Karpas-422 (cell line): ENCODE measurements at regions not wholly inside any gene's neighbourhood (a gene's known extent, or its start where the extent isn't known, plus 50 kb on each side); places are given as distances from the start of the nearest gene placed in this dataset. TPM values are rescaled to one million over a fixed set of nuclear protein-coding genes. Genes with fewer than 3 reads are reported as not detected.

ENCODE experiments used
- DNase-seq: peaks from one replicate; pipeline ENCODE4 v3.0.0-alpha.2; 2015
- H2AFZ ChIP-seq: fragments of 200-600 bp; sonication (generic); 2 replicates; pipeline ENCODE4 v1.6.1; 2014; ENCODE audit warnings: antibody characterized with exemption, low read length, mixed read lengths
- H3K27ac ChIP-seq: fragments of 200-600 bp; sonication (generic); 2 replicates; pipeline ENCODE4 v1.5.1; 2014; ENCODE audit warnings: mild to moderate bottlenecking, low read length, moderate library complexity
- H3K27me3 ChIP-seq: fragments of 200-600 bp; sonication (generic); 2 replicates; pipeline ENCODE4 v1.6.1; 2014; ENCODE audit warnings: low read length, mixed read lengths
- H3K36me3 ChIP-seq: fragments of 200-600 bp; sonication (generic); 2 replicates; pipeline ENCODE4 v1.6.1; 2014; ENCODE audit warnings: low read length, mixed read lengths; ENCODE audit not compliant: insufficient read depth
- H3K4me1 ChIP-seq: fragments of 200-600 bp; sonication (generic); 2 replicates; pipeline ENCODE4 v1.6.1; 2014; ENCODE audit warnings: mild to moderate bottlenecking, low read length, mixed read lengths
- H3K4me2 ChIP-seq: fragments of 200-600 bp; sonication (generic); 2 replicates; pipeline ENCODE4 v1.6.1; 2014; ENCODE audit warnings: low read length, low read depth, mild to moderate bottlenecking; ENCODE audit not compliant: poor library complexity, severe bottlenecking
- H3K4me3 ChIP-seq: fragments of 200-600 bp; sonication (generic); 2 replicates; pipeline ENCODE4 v1.5.1; 2014; ENCODE audit warnings: mild to moderate bottlenecking, antibody characterized with exemption, low read length, mixed read lengths
- H3K79me2 ChIP-seq: fragments of 200-600 bp; sonication (generic); 2 replicates; pipeline ENCODE4 v1.6.1; 2014; ENCODE audit warnings: mild to moderate bottlenecking, low read length, mixed read lengths
- H3K9ac ChIP-seq: fragments of 200-600 bp; sonication (generic); 2 replicates; pipeline ENCODE4 v1.6.0; 2014; ENCODE audit warnings: low read length
- H3K9me2 ChIP-seq: fragments of 200-600 bp; sonication (generic), shearing (Covaris generic); replicated peaks from 2 replicates; pipeline ENCODE4 v1.6.0; 2014; ENCODE audit warnings: mild to moderate bottlenecking, low read length, moderate library complexity; ENCODE audit not compliant: insufficient read depth
- H3K9me3 ChIP-seq: fragments of 300-700, 200-600 bp; sonication (generic); 2 replicates; pipeline ENCODE4 v1.6.1; 2014; ENCODE audit warnings: low read length, mixed read lengths
- H4K20me1 ChIP-seq: fragments of 200-600 bp; sonication (generic); 2 replicates; pipeline ENCODE4 v1.6.1; 2014; ENCODE audit warnings: mild to moderate bottlenecking, antibody characterized with exemption, low read length, low read depth; ENCODE audit not compliant: insufficient read depth
- small RNA-seq: library from RNA; depleted of rRNA; stranded (forward); fragments of <200 nt; gene quantifications from one replicate; pipeline ENCODE3, GENCODE V24; 2014

DNA sequence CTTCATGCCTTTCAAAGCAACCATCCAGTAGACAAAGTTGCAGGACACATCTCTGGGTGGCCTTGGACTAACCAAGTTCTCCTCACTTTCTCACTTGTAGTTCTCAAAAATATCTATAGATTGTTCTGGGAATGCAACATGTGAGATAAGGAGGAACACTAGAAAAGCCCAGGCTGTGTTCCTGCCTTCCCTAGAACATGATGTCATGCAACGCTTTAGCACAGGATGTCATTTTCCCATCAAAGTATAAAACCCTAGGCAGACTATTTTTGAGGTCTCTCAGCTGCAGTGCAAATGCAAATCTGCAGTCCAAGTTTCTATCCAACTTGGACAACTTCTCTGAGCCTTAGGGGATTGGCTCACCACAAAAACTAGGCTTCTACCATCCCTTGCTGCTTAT, 78.8 kb upstream of the PCDH7 start:
- Histone ChIP-seq H3K4me3 (no peak overlapping the region), H3K27ac (no peak overlapping the region), H3K9me3 (peaks cover 20% of the 10 kb centered on the region), H3K9ac (no peak overlapping the region), H3K27me3 (no peaks in the 10 kb centered on the region), H3K4me1 (no peaks in the 10 kb centered on the region), H3K36me3 (no peaks in the 10 kb centered on the region), H3K79me2 (no peaks in the 10 kb centered on the region), H4K20me1 (no peaks in the 10 kb centered on the region), H3K4me2 (no peak overlapping the region), H3K9me2 (no peaks in the 10 kb centered on the region), H2AFZ (no peak overlapping the region)
- DNase-seq = no peak

DNA sequence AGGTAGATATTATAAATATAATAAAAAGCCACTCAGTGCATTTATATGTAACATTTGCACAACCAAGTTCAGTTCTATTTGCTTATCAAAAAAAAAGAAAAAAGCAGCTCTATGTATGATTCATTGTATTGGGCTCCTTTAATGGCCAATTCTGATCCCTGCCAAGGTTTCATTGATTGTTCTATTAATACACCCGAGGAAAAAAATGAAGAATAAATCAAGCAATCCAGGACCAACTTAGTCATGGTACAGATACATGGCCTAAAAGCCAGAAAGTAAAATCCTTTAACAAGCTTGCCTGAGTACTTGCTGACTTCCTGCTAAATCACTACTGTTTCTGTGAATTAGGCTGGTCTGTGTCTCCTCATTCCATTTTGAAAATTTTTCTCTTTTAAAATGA, 77.6 kb upstream of the PCDH7 start:
- Histone ChIP-seq H3K27me3 (no peaks in the 10 kb centered on the region), H3K36me3 (no peaks in the 10 kb centered on the region), H3K9ac (no peak overlapping the region), H3K4me1 (no peaks in the 10 kb centered on the region), H4K20me1 (no peaks in the 10 kb centered on the region), H3K9me2 (no peaks in the 10 kb centered on the region), H3K79me2 (no peaks in the 10 kb centered on the region), H2AFZ (no peak overlapping the region), H3K4me2 (no peak overlapping the region), H3K27ac (no peak overlapping the region), H3K9me3 (peaks cover 23% of the 10 kb centered on the region), H3K4me3 (no peak overlapping the region)
- DNase-seq = no peak

DNA sequence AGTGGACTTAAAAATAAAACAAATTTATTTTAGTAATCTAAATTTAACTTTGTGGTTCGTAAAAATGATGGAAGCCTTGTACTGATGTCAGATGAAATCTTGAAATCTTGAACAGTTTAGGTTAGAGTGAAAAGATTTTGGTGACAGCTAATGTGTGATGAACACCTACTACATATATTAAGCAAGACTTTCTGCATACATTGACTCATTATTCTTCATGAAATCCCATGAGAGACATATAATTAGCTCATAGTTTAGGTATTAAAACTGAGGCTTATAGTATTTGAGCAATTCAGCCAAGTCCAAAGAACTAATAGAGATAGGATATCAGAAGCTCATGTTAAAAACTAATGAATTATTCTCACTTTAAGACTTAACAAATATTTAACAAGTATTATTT, 66.9 kb upstream of the PCDH7 start:
- Histone ChIP-seq H3K27ac (no peak overlapping the region), H3K27me3 (no peaks in the 10 kb centered on the region), H3K9me3 (peaks cover 14% of the 10 kb centered on the region), H3K4me2 (no peak overlapping the region), H3K9ac (no peak overlapping the region), H3K9me2 (no peaks in the 10 kb centered on the region; the same call in 1 of the 2 replicates), H3K36me3 (no peaks in the 10 kb centered on the region), H3K4me1 (no peaks in the 10 kb centered on the region), H3K79me2 (no peaks in the 10 kb centered on the region), H2AFZ (no peak overlapping the region), H3K4me3 (no peak overlapping the region), H4K20me1 (no peaks in the 10 kb centered on the region)
- DNase-seq = no peak

DNA sequence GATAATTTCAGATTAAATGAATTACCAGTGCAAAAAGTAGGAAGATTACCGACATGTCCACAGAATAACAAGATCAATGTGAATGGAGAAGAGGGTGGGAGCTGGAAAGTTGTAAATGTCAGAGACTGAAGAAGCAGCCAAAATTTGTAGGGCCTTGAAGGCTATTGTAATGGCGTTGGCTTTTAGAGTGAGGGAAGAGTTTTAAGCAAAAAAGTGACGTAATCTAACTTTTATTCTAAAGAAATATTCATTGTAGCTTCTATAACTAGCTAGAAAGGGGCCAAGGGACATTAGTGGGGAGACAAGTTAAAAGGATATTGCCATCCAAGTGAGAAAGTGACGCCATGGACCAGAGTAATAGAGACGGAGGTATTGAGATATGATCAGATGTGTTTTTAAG, 63.3 kb upstream of the PCDH7 start:
- Histone ChIP-seq H3K4me3 (no peak overlapping the region), H2AFZ (no peak overlapping the region), H3K27ac (no peak overlapping the region), H3K36me3 (no peaks in the 10 kb centered on the region), H3K79me2 (no peaks in the 10 kb centered on the region), H3K9me2 (no peaks in the 10 kb centered on the region), H3K4me1 (no peaks in the 10 kb centered on the region), H3K4me2 (no peak overlapping the region), H3K27me3 (no peaks in the 10 kb centered on the region), H4K20me1 (no peaks in the 10 kb centered on the region), H3K9ac (no peak overlapping the region), H3K9me3 (peaks cover 14% of the 10 kb centered on the region; the same call in 1 of the 2 replicates)
- DNase-seq = no peak

DNA sequence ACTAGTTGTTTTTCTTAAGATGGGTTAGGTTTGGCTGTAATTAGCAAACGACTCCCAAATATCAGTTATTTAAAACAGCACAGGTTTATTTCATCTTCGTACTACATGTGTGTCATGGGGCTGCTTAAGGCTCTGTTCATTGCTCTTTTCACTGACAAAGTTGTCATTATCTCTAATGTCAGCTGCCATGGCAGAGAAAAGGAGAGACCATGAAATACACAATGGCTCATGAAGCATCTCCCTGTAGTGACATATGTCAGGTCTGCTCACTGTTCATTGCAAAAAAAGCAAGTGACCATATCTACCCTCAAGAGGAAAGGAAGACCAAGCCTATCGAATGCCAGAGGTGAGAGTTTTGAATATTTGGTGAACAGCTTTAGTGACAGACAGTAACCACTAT, 52.2 kb upstream of the PCDH7 start:
- Histone ChIP-seq H3K4me3 (no peak overlapping the region), H4K20me1 (no peaks in the 10 kb centered on the region), H3K4me1 (no peaks in the 10 kb centered on the region), H3K9me2 (no peaks in the 10 kb centered on the region), H3K27me3 (no peaks in the 10 kb centered on the region), H3K9me3 (peaks cover 29% of the 10 kb centered on the region), H3K27ac (no peak overlapping the region), H3K9ac (no peak overlapping the region), H2AFZ (no peak overlapping the region), H3K4me2 (no peak overlapping the region), H3K36me3 (no peaks in the 10 kb centered on the region), H3K79me2 (no peaks in the 10 kb centered on the region)
- no peak for DNase-seq

DNA sequence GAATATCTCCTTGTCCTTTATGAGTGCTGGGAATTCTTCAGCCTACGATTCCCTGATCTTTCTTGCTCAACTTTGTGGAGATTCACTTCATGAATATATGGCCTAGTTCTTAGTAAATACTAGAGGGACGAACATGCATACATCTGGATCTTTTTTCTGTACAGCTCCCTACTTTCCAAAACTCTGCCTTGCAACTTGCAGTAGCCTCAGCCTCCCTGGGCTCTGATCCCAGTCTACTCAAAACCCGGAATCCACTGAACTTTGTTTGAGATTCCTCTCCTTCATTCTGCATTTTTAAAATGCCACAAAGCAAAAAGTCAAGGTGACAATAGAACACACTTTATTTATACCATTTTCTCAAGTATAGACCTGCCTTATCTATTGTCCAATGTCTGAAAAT, 50.0 kb upstream of the PCDH7 start:
- H2AFZ ChIP-seq = no peak overlapping the region

More for the DNA sequence above, 50.0 kb upstream of the PCDH7 start:
- Histone ChIP-seq H3K36me3 (no peaks in the 10 kb centered on the region), H4K20me1 (no peaks in the 10 kb centered on the region), H3K9me2 (no peaks in the 10 kb centered on the region), H3K79me2 (no peaks in the 10 kb centered on the region), H3K27me3 (no peaks in the 10 kb centered on the region), H3K9ac (no peak overlapping the region), H3K4me2 (no peak overlapping the region), H3K4me1 (no peaks in the 10 kb centered on the region), H3K4me3 (no peak overlapping the region), H3K9me3 (peaks cover 34% of the 10 kb centered on the region), H3K27ac (no peak overlapping the region)
- no peak for DNase-seq

Small RNA genes lying in the stretch of these regions (small RNA-seq; reads per million reads assigned to genes)
- gene AC097510.1 = not detected
